RKO (cell line): ENCODE measurements at regions not wholly inside any gene's neighbourhood (a gene's known extent, or its start where the extent isn't known, plus 50 kb on each side); places are given as distances from the start of the nearest gene placed in this dataset.
"Not testable (repeated sequence)": the region's sequence is repeated elsewhere in the genome, so short reads cannot be mapped to it uniquely, and the experiment has no call there.

Experiments
- DNase-seq: peaks from one replicate; pipeline ENCODE4 v3.0.0-alpha.2; 2016; ENCODE audit warnings: low spot score

GRCh38 chr18:73431620-73432019 lies 563.8 kb upstream of the NETO1 start:
- DNase-seq: no peak

GRCh38 chr18:73421010-73421409 lies 553.2 kb upstream of the NETO1 start:
- no peak for DNase-seq

GRCh38 chr18:73419531-73419930 lies 551.7 kb upstream of the NETO1 start:
- DNase-seq: no peak

- no peak for DNase-seq
Measured at GRCh38 chr18:73414598-73414997, 546.8 kb upstream of the NETO1 start.

GRCh38 chr18:73414069-73414468 lies 546.3 kb upstream of the NETO1 start:
- no peak for DNase-seq

- no peak for DNase-seq
Measured at GRCh38 chr18:73409242-73409641, 541.5 kb upstream of the NETO1 start.

GRCh38 chr18:73408469-73408868 lies 540.7 kb upstream of the NETO1 start:
- no peak for DNase-seq

- DNase-seq: no peak
Measured at GRCh38 chr18:73407506-73407905, 539.7 kb upstream of the NETO1 start.

- no peak for DNase-seq
Measured at GRCh38 chr18:73384246-73384645, 516.5 kb upstream of the NETO1 start.

GRCh38 chr18:73381699-73382036 lies 513.9 kb upstream of the NETO1 start:
- no peak for DNase-seq

- DNase-seq: no peak
Measured at GRCh38 chr18:73381016-73381698, 513.4 kb upstream of the NETO1 start.

- no peak for DNase-seq
Measured at GRCh38 chr18:73366713-73367112, 498.9 kb upstream of the NETO1 start.

- DNase-seq: peak; percentile 9
Measured at GRCh38 chr18:73365018-73365417, 497.2 kb upstream of the NETO1 start.

- no peak for DNase-seq
Measured at GRCh38 chr18:73355121-73355520, 487.3 kb upstream of the NETO1 start.

- DNase-seq: no peak
Measured at GRCh38 chr18:73352546-73352945, 484.8 kb upstream of the NETO1 start.

- DNase-seq: no peak
Measured at GRCh38 chr18:73340135-73340977, 472.6 kb upstream of the NETO1 start.

- DNase-seq: no peak
Measured at GRCh38 chr18:73331212-73331772, 463.5 kb upstream of the NETO1 start.

- DNase-seq: not testable (repeated sequence)
Measured at GRCh38 chr18:73330106-73330505, 462.3 kb upstream of the NETO1 start.

GRCh38 chr18:73324187-73324831 lies 456.5 kb upstream of the NETO1 start:
- DNase-seq: not testable (repeated sequence)

- DNase-seq: no peak
Measured at GRCh38 chr18:73318739-73319479, 451.1 kb upstream of the NETO1 start.

- DNase-seq: no peak
Measured at GRCh38 chr18:73316513-73316912, 448.7 kb upstream of the NETO1 start.

GRCh38 chr18:73315381-73315780 lies 447.6 kb upstream of the NETO1 start:
- DNase-seq: no peak
